HCEC 1CT (cell line): ENCODE measurements at regions not wholly inside any gene's neighbourhood (a gene's known extent, or its start where the extent isn't known, plus 50 kb on each side); places are given as distances from the start of the nearest gene placed in this dataset.

Source experiments
- DNase-seq: peaks from one replicate; pipeline ENCODE4 v3.0.0-alpha.2; 2017

DNA sequence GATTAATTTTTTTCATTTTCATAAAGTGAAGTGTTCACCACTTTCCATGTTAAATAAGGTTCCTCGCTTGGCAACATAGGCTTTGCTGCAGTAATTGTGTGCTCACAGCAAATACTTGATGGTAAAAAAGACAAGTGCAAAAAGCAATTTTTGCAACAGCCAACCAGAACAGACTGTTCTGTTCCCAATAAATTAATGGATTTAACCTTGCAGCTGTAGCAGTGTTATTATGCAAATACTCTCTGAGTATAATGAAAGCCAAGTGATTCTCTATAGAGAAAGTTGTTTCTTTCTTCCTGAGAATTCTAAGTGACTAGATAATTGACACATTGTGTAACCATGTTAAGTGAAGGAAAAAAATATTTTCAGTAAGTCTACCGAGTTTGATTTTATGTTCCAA is 183.7 kb upstream of the NAALADL2 start:
- DNase-seq: no peak

DNA sequence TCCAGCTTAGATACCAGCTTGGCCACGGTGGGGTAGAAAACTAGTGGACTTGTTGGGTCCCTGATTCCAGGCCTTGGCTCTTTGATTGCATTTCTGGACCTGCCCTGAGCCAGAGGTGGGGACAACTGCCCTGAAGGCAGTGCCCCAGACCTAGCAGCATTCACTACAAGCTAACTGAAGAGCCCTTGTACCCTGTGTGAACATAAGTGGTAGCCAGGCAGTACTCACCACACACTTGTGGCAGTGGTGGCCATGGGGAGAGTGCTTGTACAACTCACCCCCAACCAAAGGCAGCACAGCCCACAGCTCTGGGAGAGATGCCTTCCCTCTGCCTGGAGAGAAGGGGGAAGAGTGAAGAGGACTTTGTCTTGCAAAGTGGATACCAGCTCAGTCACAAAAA is 177.3 kb upstream of the NAALADL2 start:
- DNase-seq: no peak

DNA sequence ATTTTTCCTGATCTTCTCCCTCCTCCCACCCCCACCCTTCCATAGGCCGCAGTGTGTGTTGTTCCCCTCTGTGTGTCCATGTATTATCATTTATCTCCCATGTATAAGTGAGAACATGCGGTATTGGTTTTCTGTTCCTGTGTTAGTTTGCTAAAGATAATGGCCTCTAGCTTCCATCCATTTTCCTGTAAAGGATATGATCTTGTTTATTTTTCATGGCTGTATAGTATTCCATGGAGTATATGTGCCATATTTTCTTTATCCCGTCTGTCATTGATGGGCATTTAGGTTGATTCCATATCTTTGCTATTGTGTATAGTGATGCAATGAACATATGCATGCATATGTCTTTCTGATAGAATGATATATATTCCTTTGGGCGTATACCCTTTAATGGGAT is 173.3 kb upstream of the NAALADL2 start:
- no peak for DNase-seq

DNA sequence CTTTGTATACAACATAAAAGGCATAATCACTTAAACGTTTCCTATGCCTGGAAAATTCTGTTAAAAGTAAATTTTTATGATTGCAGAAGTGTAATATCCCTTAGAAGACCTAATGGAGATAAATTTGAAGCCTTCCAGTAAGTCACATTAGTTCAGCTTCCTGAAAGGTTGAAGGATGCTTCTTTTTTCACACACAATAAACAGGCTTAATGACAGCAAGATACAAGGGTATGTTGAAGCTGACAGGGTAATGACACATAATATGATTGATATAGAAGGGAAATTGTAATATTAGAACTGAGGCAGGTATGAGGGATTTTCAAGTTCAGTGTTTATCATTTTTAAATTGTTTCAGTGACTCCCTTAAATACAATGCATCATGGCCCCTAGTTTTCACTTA is 161.8 kb upstream of the NAALADL2 start:
- no peak for DNase-seq

DNA sequence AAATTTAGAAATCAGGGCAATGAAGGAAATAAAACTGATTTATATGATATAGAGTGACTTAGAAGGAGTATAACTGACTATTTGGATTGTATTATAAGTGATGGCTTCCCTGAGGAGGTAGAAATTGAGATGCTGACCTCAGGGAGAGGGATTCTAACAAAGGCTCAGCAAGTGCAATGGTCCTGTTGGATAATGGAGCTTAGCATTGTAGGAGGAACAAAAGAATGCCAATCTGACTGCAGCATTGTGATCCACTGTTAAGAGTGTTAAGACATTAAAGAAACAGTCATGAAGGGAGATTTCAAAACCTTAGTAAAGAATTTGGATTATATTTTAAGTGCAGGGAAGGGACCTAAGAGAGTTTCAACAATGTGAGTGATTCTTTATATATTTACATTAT is 158.4 kb upstream of the NAALADL2 start:
- no peak for DNase-seq

DNA sequence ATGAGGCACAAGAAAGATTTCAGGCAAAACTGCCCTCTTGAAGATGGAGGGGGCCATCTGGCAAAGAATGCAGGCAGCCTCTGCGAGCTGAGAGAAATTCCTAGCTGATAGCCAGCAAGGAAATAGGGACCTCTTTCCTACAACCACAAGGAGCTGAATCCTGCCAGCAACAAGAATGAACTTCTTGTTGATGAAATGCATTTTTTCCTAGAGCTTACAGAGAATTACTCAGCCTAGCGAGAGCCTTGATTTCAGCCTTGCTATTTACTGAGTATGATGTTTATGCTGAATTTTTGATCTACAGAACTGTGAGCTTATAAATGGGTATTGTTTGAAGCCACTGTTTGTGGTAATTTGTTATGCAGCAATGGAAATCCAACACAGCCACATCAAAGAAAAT is 148.5 kb upstream of the NAALADL2 start:
- no peak for DNase-seq

DNA sequence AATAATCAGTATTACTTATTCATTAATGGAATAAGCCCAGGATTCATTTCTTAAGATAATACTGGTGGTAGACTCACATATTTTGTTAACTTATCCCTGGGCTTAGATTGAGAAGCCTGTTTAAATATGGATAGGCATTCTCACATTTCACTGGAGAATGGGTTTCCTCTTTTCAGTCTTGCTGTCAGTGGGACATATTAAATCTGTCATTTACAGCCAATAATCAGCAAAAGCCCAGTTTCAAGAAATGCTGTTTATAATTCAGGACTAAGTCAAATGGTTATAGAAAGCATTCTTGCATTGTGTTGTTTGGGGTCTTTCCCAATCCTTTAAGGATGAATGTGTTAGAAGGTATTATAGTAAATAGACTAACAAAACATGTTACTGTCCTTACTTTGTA is 143.7 kb upstream of the NAALADL2 start:
- no peak for DNase-seq

DNA sequence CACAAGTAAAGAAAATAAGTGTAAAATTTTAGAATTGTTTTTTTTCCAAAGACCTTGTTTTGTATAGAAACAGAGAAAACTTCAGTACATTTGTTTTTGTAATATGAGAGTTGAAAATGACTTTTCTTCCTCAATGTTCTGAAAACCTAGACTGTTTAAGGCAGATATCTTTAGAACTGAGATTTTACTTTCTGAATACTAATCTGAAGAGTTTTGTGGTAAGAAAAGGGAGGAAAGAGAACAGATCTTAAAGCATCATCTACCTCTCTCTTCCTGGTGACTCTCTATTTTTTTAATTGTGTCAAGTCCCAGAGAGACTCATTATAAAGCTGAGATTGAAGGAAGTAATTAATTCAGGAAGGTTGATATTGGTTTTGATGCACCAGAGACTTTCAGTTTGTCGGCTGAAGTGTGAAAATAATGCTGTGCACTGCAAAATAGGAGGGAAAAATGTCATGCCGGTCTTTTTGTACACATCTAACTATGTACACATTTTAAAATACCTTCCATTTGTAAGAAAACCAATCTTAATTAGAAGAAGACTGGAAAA is 142.1 kb upstream of the NAALADL2 start:
- no peak for DNase-seq

DNA sequence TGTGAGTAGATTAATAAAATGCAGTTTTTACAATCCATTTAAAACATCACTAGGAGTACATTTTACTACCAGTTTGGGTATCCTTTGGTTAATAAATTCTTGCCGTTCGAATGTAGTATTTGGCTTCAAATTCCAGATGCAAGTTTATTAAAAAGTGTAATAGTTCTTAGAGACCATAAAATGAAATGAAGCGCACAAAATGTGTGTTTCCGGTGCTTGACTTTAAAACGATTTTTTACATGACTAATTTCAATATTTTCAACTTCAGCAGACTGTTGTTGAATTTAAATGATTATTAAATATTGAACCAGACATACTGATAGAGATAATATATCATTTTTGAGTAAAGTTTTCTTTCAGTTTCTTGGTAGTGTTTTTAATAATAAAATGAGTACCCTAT is 138.4 kb upstream of the NAALADL2 start:
- no peak for DNase-seq

DNA sequence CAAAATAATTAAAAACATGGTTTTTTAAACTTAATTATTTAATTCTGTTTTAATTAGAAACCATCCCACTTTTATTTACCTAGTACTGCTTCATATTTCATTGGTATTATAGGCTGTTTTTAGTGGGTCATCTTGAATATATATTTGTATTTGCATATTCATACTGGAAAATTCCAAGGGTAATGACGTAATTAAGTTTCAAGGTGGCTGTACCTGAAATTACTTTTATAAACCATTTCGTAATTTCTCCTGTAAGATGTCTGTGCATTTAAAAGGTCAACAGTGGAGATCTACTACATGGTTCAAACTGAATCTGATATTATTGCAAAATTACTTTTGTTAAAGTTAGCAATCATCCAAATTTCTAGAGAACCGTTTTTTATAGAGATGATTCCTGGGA is 133.8 kb upstream of the NAALADL2 start:
- no peak for DNase-seq

DNA sequence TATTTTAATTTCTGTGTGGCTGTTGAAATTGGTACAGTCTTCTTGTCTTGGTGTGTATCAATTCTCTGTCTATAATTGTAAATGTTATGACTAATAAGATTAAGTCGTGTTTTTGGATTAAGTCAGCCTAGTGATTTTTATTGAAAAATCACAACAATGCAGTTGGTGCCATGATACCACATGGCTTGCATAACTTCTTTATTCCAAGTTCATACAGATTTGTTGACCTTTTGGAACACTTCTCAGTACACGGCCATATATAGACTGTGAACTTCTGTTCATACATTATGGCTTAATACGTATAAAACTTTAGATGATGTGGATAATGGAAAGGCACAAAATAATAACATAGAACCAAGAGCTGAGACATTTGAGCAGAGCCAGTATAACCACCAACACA is 121.2 kb upstream of the NAALADL2 start:
- no peak for DNase-seq

DNA sequence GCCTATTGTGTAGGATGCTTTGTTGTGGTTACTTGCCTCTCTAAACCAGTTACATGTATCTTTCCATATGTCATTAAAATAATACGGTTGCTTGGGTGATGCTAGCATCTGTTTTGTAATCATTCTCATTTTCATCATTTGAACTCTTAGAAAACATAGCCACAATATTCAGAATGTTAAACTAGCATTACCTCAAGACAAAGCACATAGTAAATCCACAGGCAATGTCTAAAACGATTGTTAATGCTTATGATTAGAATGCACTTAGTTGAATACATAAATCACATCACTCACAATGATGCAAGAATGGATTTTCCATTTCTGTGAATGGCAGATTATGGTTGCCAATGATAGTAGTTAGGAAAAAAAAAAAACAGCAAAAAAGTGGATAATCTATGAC is 110.0 kb upstream of the NAALADL2 start:
- DNase-seq: no peak

DNA sequence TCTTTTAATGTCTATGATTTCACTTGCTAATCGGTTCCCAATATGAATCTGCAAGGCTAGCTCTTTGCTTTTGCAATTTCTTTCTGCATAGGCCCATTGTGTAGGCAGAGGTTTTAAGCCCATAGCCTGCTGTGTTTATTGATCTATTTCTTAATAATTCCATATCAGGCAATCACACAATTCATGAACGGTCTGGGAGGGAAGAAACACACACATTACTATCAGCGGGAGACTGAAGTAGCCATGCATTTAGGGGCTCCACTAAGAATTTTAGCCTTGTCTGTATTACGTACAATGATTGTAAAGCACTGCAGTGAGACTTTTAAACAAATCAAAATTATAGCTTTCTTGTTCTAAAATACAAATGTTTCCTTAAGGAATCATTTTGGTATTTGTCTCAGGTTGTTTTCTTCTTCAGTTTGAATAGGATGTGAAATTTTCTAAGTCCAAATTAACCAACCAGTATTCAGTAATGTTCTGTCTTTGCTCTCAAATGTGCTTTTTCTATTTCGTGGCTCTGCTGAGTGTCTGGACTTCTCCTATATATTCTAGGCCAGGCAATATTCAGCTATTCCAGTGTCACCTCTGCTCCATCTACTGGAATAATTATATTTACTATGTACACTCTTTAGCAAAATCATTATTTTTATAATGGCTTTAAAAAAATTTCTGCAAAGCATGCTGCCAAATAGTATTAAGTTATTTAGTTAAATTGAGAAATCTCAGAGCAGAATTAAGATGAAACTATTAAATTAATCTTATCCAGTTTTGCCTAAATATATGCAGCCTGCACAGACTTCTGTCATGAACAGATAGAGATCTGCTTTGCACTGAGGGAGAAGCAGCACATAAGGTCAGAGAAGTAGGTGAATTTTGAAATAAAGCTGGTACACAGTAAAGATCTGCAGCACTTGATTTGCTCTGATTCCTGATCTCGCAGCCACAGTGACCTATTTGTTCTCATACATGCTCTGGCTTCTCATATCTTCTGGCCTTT is 103.0 kb upstream of the NAALADL2 start:
- DNase-seq: no peak

DNA sequence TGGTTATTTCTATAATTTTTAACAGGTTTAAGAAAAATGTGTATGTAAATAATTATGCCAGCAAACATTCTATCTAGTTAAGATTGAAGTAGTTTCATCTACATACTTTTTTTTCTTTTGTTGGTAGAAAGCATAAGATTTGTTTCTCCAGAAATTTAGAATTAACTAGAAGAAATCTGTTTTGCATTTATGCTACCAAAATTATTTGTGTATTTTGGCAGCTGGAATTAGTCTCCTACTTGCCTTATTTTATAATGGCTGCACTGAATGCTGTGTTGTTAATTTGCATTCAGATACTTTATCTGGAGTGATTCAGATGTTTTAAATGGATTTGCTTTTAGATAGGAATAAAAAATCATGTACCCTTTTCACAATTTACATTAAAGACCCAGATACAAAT is 100.2 kb upstream of the NAALADL2 start:
- no peak for DNase-seq

DNA sequence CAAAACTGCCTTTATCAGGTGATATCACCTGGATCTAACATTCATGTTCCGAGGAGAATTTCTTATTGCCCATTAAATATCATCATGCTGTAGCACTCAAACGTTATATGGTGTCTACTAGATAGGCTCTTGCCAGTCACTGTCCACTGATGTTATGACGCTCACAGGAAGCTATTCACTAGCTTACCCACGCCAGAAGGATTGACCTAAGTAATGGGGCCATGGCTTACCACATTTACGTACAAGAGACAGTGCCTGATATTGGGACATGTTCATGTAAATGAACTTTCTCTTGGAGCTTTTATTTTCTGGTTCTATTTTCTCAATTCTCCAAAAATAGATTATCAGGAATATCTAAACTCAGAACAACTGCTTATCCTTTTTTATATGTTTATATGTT is 91.7 kb upstream of the NAALADL2 start:
- no peak for DNase-seq

DNA sequence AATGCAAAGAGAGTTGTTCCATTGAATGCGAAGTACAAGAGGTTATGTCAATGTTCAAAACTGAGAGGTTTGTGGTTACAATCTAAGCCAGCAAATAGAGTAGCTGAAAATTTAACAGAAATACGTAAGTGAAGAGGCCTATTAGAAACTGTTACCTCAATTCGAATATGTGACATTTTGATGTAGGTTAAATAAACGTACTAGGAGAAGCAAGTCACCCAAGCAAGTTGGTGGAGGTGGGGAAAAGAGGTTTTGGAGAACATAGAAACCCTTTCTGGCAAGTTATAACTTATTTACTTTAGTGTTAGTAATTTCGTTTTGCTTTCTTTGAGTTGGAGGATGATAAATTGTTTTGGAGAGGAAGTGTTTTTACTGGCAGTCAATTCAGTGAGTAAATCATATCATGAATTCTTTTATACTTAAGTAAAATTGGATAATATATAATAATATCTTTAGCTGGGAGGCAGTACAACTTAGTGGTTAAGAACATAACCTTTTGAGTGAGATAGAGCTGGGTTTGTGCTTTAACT is 91.2 kb upstream of the NAALADL2 start:
- no peak for DNase-seq

DNA sequence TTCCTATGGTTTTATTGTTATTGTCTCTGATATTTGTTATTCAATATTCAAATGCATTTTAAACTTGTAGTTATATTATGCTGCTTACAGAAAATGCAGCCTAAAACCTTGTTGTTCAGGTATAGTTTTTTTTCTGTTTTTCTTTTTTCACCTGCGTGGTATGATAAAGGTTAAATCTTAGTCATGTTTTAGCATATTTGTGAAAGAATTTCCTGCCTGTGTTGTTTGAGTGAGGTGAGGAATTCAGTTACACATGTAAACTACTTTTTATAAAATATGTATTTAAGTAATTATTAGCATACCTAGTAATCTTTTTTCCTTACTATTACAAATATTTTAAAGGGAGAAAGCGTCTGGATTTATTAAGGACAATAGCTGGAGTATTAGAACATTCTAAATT is 90.0 kb upstream of the NAALADL2 start:
- DNase-seq: no peak

DNA sequence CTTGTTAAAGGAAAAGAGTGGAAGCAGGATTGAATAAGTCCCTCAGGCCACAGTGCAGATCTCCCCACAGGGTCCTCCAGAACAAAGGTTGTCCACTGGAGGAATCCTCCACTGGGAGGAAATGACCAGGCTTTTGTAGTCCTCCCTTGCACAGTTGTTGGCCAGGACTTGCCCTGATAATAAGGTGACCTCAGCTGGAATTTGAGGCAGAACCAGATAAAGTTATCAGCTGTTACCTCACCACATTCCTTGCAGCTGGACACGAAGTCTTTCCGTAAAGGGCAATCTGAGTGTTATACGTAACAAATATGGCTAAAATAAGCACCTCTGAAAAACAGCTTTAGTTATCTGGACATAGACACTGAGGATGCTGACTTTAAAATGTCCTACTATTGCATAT is 83.5 kb upstream of the NAALADL2 start:
- no peak for DNase-seq

DNA sequence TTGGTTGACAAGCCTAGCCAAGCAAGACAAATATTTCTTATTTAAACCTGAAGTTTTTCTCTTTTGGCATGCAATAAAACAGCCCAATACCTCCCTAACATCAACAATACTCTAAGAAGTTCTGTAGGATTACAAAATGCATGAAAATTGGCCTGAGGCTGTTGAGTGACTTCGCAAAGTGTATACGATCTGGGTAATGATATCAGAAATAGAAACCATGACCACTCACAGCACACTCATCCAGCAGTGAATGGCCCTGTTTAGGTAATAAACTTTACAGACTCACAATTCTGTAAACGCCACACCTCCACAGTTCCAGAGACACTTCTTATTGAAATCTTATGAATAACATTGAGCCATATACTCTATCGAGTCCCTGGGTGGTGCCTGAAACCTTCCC is 83.0 kb upstream of the NAALADL2 start:
- no peak for DNase-seq

DNA sequence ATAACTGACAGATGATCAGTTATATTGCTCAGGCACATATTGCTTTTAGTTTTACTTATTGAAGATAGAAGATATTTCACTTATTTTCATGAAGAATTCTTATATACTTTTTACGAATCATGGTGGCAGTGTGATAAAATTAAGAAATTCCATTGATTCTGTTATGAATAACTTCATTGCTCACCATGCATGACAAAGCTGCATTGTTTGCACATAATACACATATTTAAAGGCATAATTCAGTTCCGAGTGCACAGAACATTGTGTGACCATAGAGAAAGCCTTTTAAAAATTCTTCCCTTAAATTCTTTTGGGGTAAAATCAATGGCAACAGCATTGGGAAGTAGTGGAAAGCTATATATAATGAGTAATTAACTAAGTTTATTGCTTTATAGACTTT is 82.5 kb upstream of the NAALADL2 start:
- DNase-seq: no peak

DNA sequence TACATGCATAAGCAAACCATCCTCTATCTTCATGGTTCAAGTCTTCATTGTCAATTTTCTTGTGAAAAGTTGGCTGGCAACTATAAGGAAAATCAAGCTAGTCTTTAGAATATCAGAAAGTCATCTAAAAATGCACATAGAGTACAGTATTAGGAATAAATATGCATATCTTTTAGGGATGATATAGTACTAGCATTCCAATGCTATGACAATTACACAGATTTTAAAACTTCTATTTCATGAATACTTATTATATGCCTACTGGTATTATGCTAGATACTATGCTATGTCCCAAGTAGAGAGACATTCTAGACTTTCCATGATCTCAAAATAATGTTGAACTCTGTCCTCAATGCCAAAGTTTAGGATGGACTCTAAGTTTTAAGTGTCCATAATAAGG is 81.3 kb upstream of the NAALADL2 start:
- peak; percentile 12 for DNase-seq

DNA sequence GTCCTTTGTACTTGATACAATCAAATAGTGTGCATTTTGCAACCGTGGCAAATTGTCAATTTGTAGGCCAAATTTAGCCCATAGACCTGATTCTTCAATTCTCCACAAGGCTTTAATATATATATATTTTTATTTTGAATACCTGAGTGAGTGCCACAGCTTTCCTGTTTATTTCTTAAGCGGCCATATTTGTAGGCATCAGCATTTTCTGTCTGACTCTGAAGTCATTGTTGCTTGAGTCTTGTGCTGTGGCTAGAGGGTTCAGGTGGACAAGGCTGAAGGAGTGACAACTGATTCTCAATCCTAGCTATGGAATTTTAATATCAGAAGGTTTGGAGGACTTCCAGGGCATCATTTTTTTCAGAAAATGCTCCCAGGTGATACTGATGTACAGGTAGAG is 75.6 kb upstream of the NAALADL2 start:
- no peak for DNase-seq

DNA sequence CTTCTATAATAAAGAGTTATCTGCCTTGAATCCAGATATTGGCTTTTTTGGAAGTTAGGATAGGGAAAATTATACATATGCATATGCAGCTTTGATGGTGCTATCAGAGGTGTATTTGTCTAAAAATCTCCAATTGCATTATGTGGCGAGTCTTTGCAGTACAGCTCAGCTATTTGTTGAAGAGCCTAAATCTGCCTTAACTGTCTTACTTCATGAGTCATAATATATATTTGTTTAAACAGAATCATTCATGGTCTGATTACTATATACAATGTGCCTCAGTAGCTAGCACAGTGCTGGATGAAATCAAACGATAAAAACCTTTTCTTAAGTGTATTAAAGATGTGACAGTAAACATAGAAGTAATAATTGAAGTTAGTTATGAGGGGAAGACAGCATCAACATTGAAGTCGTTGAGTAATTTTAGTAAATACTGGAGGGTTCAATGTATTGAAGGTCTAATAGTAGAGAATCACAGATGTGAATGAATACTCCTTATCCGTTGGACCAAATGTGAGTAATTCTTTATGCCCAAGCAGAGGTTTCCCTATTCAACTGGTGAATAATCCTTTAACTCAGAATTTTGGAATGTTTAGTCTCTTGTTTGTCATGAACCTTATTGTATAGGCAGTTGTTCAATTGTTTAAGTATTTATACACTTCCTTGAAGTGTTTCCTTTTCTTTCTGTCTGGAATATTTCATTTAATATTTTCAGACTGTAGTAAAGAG is 74.8 kb upstream of the NAALADL2 start:
- peak; percentile 61 for DNase-seq

DNA sequence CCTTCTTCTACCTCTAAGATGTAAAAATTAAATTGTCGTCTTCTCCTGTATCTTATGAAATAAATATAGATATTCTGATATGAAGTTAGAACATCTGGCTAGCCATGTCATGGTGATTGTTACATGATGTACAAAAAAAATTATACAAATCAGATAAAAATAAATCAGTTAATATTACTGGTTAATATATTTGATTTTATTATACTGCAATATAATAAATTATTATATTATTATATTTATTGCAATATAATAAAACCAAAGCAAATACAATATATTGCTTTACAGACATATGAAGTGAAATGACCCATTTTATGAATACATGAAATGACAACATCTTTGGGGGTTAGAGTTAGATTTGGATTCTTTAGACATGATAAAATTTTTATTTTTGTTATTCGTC is 72.3 kb upstream of the NAALADL2 start:
- no peak for DNase-seq
